Astrocyte of the cerebellum (primary cell): ENCODE measurements at regions not wholly inside any gene's neighbourhood (a gene's known extent, or its start where the extent isn't known, plus 50 kb on each side); places are given as distances from the start of the nearest gene placed in this dataset.
"Not testable (repeated sequence)": the region's sequence is repeated elsewhere in the genome, so short reads cannot be mapped to it uniquely, and the experiment has no call there.

Experiments
- DNase-seq: peaks from one replicate; pipeline ENCODE4 v3.0.0-alpha.2; 2011; ENCODE audit warnings: low read depth
- H3K4me3 ChIP-seq: 2 replicates; pipeline ENCODE4 v1.5.1; 2011; ENCODE audit warnings: mild to moderate bottlenecking, low read depth, low read length, moderate library complexity
- CTCF ChIP-seq: IDR thresholded peaks from 2 replicates; pipeline ENCODE4 v1.5.1; 2012; ENCODE audit warnings: low read length, low read depth, moderate library complexity, mild to moderate bottlenecking; ENCODE audit errors: missing control alignments
- in situ Hi-C: cut with HindIII; loops from 2 replicates; pipeline ENCODE4 v1.10.0; 2017; ENCODE audit warnings: low sequenced_read_pairs

GRCh38 chrX:40402831-40403533 is 177.8 kb upstream of the ATP6AP2 start:
- no peak overlapping the region for H3K4me3 ChIP-seq
- no peak for DNase-seq
- in situ Hi-C loops = no loop called here
- TF ChIP-seq CTCF = no peak

- H3K4me3 ChIP-seq = no peak overlapping the region
- no peak for TF ChIP-seq CTCF
- in situ Hi-C loops = no loop called here
- no peak for DNase-seq
Measured at GRCh38 chrX:40395102-40395501, 185.7 kb upstream of the ATP6AP2 start.

GRCh38 chrX:40394302-40394701 is 186.5 kb upstream of the ATP6AP2 start:
- in situ Hi-C loops = no loop called here
- TF ChIP-seq CTCF = no peak
- DNase-seq = no peak
- H3K4me3 ChIP-seq = no peak overlapping the region

GRCh38 chrX:40392599-40392998 is 188.2 kb upstream of the ATP6AP2 start:
- TF ChIP-seq CTCF = no peak
- no peak for DNase-seq
- no peak overlapping the region for H3K4me3 ChIP-seq
- in situ Hi-C loops = no loop called here

GRCh38 chrX:40391662-40392061 is 189.1 kb upstream of the ATP6AP2 start:
- in situ Hi-C loops = no loop called here
- DNase-seq = no peak
- no peak for TF ChIP-seq CTCF
- no peak overlapping the region for H3K4me3 ChIP-seq

- DNase-seq = no peak
- H3K4me3 ChIP-seq = no peak overlapping the region
- TF ChIP-seq CTCF = no peak
- in situ Hi-C loops = no loop called here
Measured at GRCh38 chrX:40389555-40389954, 191.2 kb upstream of the ATP6AP2 start.

GRCh38 chrX:40388441-40388840 is 192.3 kb upstream of the ATP6AP2 start:
- TF ChIP-seq CTCF = no peak
- in situ Hi-C loops = no loop called here
- no peak overlapping the region for H3K4me3 ChIP-seq
- no peak for DNase-seq

- in situ Hi-C loops, DNase-seq, H3K4me3 ChIP-seq: not testable (repeated sequence)
Measured at GRCh38 chrX:40387869-40388268, 192.9 kb upstream of the ATP6AP2 start.

- DNase-seq, in situ Hi-C loops, H3K4me3 ChIP-seq: not testable (repeated sequence)
Measured at GRCh38 chrX:40387311-40387710, 193.5 kb upstream of the ATP6AP2 start.
